Vagina (tissue), 2 donors: ENCODE measurements at regions not wholly inside any gene's neighbourhood (a gene's known extent, or its start where the extent isn't known, plus 50 kb on each side); places are given as distances from the start of the nearest gene placed in this dataset.
"Not testable (repeated sequence)": the region's sequence is repeated elsewhere in the genome, so short reads cannot be mapped to it uniquely, and the experiment has no call there.

Experiments used
- DNase-seq, 2 donors: peaks; one replicate each; pipeline ENCODE4 v3.0.0-alpha.2; 2017; ENCODE audit errors: extremely low spot score in 2 of 2
- H3K27ac ChIP-seq: fragments of 200-600 bp; sonication (generic); one replicate; pipeline ENCODE4 v1.5.1; 2019
- H3K27me3 ChIP-seq: fragments of 200-600 bp; sonication (generic); one replicate; pipeline ENCODE4 v1.5.1; 2019
- H3K36me3 ChIP-seq, 2 donors: fragments of 200-600 bp; sonication (generic); one replicate each; pipeline ENCODE4 v1.5.1; 2017 to 2019
- H3K4me1 ChIP-seq: fragments of 200-600 bp; sonication (generic); one replicate; pipeline ENCODE4 v1.5.1; 2019
- H3K4me3 ChIP-seq, 2 donors: fragments of 200-600 bp; sonication (generic); 1 replicate in 1 of 2; 2 replicates in 1 of 2; pipeline ENCODE4 v1.5.1; 2016 to 2019
- H3K9me3 ChIP-seq: fragments of 200-600 bp; sonication (generic); one replicate; pipeline ENCODE4 v1.5.1; 2019
- CTCF ChIP-seq, 3 experiments: fragments of 450-650 bp in 2 of 3; fragments of 200-600 bp in 1 of 3; sonication (generic) in 1 of 3; IDR thresholded peaks; one replicate each; pipeline ENCODE4 v1.5.1; 2017 to 2019; ENCODE audit warnings: antibody characterized with exemption in 3 of 3, mild to moderate bottlenecking in 2 of 3, moderate library complexity in 2 of 3
- POLR2A ChIP-seq, 2 donors: fragments of 450-650 bp; IDR thresholded peaks; one replicate each; pipeline ENCODE4 v1.6.1; 2017; ENCODE audit warnings: antibody characterized with exemption in 2 of 2, mild to moderate bottlenecking in 2 of 2, moderate library complexity in 2 of 2
- POLR2AphosphoS5 ChIP-seq, 2 donors: sonication (generic); formaldehyde crosslinking; IDR thresholded peaks; one replicate each; pipeline ENCODE4 v1.9.0; 2017; ENCODE audit warnings: antibody characterized with exemption in 2 of 2, mild to moderate bottlenecking in 2 of 2, low read depth in 1 of 2; ENCODE audit not compliant: insufficient read depth in 1 of 2
- intact Hi-C: fragments of 100-400 bp; cut with DNase I; formaldehyde crosslinking; loops from one replicate; pipeline ENCODE4 v1.15.1; 2023

DNA sequence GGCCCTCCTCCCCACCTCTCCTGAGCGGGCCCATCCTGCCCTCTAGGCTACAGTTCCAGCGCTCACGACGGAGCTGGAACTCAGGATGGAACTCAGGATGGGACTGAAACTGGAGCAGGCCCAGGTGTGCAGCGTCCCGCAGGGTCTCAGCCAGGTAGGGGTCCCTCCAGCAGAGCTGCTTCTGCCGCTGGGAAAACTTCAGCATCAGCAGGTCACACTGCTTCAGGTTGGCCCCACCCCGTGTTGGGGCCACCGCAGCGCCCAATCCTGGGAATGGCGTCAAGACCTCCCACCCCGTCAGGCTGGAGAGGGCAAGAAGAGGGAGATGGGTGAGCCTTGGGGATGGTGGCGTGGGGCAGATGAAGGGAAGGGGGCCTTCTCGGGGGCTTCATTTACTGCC lies 62.6 kb upstream of the TMEM97 start:
- TF ChIP-seq CTCF (IDR thresholded peaks at IDR 0.05) (no peak), POLR2AphosphoS5 (IDR thresholded peaks at IDR 0.05; ENCODE audit: insufficient read depth in 1 of 2, low read depth in 1 of 2) (no peak), POLR2A (IDR thresholded peaks at IDR 0.05) (no peak)
- no peaks in the 10 kb centered on the region for H3K9me3 ChIP-seq
- no peaks in the 10 kb centered on the region for H3K27me3 ChIP-seq
- no peaks in the 10 kb centered on the region for H3K36me3 ChIP-seq
- no peak overlapping the region for H3K4me3 ChIP-seq
- H3K27ac ChIP-seq, result no peak overlapping the region
- no peak for DNase-seq
- intact Hi-C loops, result loop anchor here (10.0 kb wide), 1 partner anchor 452 kb away; the partner anchor contains the start of gene NOS2
- H3K4me1 ChIP-seq, result peaks cover 8% of the 10 kb centered on the region

GRCh38 chr17:28256881-28257280 lies 62.1 kb upstream of the TMEM97 start:
- Histone ChIP-seq H3K27ac (no peak overlapping the region), H3K4me1 (peaks cover 3% of the 10 kb centered on the region), H3K36me3 (no peaks in the 10 kb centered on the region), H3K9me3 (no peaks in the 10 kb centered on the region), H3K27me3 (no peaks in the 10 kb centered on the region), H3K4me3 (no peak overlapping the region)
- intact Hi-C loops, result loop anchor here (10.0 kb wide), 1 partner anchor 452 kb away; the partner anchor contains the start of gene NOS2
- DNase-seq, result no peak
- no peak for TF ChIP-seq POLR2AphosphoS5 (IDR thresholded peaks at IDR 0.05; ENCODE audit: insufficient read depth in 1 of 2, low read depth in 1 of 2)
- TF ChIP-seq POLR2A (IDR thresholded peaks at IDR 0.05), result no peak
- TF ChIP-seq CTCF (IDR thresholded peaks at IDR 0.05), result no peak

DNA sequence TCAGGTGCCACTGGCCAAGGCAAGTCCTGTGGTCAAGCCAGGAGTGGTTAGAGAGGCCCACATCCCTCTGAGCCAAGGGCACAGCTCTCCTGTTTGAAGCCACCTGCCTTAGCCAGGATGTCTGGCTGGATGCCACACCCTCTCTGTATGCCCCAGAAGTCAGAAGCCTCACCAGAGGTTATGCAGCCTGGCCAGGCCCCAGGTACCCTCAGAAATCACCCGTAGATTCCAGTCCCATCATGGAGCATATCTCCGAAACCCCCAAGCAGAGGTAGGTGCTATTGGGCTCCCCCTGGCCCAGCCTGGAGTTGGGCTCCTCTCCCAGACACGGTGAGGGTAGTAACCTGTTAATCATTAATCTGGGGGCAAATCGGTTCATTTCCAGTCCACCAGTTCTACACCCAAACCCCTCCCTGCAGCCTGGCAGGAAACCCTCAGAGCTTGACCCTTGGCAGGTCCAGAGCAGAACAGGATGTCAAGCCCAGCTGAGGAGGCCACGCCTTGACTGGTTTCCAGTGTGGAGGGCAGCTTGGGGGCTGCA lies 60.6 kb upstream of the TMEM97 start:
- TF ChIP-seq POLR2A (IDR thresholded peaks at IDR 0.05) (no peak), POLR2AphosphoS5 (IDR thresholded peaks at IDR 0.05; ENCODE audit: insufficient read depth in 1 of 2, low read depth in 1 of 2) (no peak), CTCF (IDR thresholded peaks at IDR 0.05) (no peak)
- intact Hi-C loops, result loop anchor here (10.0 kb wide), 1 partner anchor 454 kb away; the partner anchor contains the start of gene NOS2
- Histone ChIP-seq H3K9me3 (no peaks in the 10 kb centered on the region), H3K4me3 (no peak overlapping the region), H3K36me3 (no peaks in the 10 kb centered on the region), H3K27ac (no peak overlapping the region), H3K27me3 (no peaks in the 10 kb centered on the region), H3K4me1 (no peaks in the 10 kb centered on the region)
- DNase-seq, result no peak

- no peak for DNase-seq
- TF ChIP-seq POLR2AphosphoS5 (IDR thresholded peaks at IDR 0.05; ENCODE audit: insufficient read depth in 1 of 2, low read depth in 1 of 2) (no peak), POLR2A (IDR thresholded peaks at IDR 0.05) (no peak), CTCF (IDR thresholded peaks at IDR 0.05) (no peak)
- Histone ChIP-seq H3K4me1 (no peaks in the 10 kb centered on the region), H3K36me3 (no peaks in the 10 kb centered on the region), H3K9me3 (no peaks in the 10 kb centered on the region), H3K27ac (no peak overlapping the region), H3K27me3 (no peaks in the 10 kb centered on the region), H3K4me3 (no peak overlapping the region)
- intact Hi-C loops, result no loop called here
These were observed 57.8 kb upstream of the TMEM97 start for GRCh38 chr17:28261219-28261618.

DNA sequence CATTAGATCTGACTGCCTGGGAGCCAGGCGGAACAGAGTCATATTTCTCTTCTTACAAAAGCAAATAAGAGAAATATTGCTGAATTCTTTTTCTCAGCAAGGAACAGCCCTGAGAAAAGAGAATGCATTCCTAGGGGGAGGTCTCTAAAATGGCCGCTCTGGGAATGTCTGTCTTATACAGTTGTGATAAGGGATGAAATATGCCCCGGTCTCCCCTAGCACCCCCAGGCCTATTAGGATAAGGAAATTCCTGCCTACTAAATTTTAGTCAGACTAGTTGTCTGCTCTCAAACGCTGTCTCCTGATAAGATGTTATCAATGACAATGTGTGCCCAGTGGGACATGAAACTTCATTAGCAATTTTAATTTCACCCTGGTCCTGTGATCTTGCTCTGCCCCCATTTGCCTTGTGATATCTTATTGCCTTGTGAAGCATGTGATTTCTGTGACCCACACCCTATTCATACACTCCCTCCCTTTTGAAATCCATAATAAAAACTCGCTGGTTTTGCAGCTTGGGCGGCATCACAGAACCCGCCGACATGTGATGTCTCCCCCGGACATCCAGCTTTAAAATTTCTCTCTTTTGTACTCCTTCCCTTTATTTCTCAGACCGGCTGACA lies 56.8 kb upstream of the TMEM97 start:
- H3K27ac ChIP-seq, H3K9me3 ChIP-seq, H3K27me3 ChIP-seq, DNase-seq, H3K4me1 ChIP-seq, H3K36me3 ChIP-seq, H3K4me3 ChIP-seq, intact Hi-C loops: not testable (repeated sequence)

GRCh38 chr17:28264902-28265548 lies 54.0 kb upstream of the TMEM97 start:
- H3K4me1 ChIP-seq, H3K4me3 ChIP-seq, DNase-seq, intact Hi-C loops, H3K27me3 ChIP-seq, H3K27ac ChIP-seq, H3K36me3 ChIP-seq, H3K9me3 ChIP-seq: not testable (repeated sequence)

GRCh38 chr17:28265856-28266546 lies 53.0 kb upstream of the TMEM97 start:
- H3K4me1 ChIP-seq, H3K27ac ChIP-seq, H3K4me3 ChIP-seq, H3K9me3 ChIP-seq, DNase-seq, H3K27me3 ChIP-seq, intact Hi-C loops, H3K36me3 ChIP-seq: not testable (repeated sequence)

GRCh38 chr17:28266547-28266920 lies 52.5 kb upstream of the TMEM97 start:
- H3K36me3 ChIP-seq, DNase-seq, H3K4me3 ChIP-seq, H3K27ac ChIP-seq, H3K27me3 ChIP-seq, H3K4me1 ChIP-seq, intact Hi-C loops, H3K9me3 ChIP-seq: not testable (repeated sequence)
